ENCODE measurements at regions not wholly inside any gene's neighbourhood (a gene's known extent, or its start where the extent isn't known, plus 50 kb on each side); places are given as distances from the start of the nearest gene placed in this dataset.

DNA sequence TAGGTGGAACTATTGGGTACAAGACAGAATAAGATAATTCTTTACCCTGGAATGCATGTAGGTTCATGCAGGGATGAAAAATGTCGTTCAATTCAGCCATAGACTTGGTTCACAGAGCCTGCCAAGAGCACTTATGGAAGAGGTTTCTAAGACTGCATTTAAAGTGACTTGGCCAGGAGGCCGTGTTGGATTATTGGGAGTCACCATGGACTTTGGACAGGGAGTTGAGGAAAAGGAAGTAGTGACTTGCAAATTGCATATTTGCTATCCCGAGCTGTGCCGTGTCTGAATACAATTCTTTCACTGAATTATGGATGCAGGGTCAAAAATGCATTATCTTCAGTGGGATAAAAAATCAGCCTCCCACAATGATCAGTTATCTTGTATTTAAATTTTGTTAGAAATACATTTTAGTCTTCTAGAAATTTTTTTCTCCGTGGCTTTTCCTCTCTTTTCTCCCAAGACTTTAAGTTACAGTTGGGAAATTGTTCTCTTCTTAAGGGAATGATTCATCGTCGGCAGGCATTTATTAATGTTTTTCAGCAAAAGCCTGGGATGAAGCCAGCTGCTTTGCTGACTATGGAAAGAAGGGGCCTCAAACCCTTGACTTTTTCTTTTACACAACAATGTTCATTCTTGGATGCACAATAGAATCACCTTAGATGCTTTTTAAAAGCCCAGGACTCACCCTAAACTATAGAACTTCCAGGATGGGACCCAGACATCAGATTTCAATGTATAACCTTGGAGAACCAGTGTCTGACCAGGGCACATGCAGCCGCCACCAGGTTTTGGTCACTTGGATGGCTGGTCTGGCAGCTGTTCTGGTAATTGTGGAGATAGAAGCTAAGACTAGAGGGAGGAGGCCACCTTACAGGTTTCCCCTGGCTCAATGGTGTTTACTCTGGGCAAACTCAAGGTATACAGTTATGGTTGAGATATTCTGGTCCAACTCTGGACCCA, 70.8 kb downstream of the FAT3 start:
- no peak for DNase-seq (ENCODE audit: low spot score)
- TF ChIP-seq, protein P1, sequence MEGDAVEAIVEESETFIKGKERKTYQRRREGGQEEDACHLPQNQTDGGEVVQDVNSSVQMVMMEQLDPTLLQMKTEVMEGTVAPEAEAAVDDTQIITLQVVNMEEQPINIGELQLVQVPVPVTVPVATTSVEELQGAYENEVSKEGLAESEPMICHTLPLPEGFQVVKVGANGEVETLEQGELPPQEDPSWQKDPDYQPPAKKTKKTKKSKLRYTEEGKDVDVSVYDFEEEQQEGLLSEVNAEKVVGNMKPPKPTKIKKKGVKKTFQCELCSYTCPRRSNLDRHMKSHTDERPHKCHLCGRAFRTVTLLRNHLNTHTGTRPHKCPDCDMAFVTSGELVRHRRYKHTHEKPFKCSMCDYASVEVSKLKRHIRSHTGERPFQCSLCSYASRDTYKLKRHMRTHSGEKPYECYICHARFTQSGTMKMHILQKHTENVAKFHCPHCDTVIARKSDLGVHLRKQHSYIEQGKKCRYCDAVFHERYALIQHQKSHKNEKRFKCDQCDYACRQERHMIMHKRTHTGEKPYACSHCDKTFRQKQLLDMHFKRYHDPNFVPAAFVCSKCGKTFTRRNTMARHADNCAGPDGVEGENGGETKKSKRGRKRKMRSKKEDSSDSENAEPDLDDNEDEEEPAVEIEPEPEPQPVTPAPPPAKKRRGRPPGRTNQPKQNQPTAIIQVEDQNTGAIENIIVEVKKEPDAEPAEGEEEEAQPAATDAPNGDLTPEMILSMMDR (IDR thresholded peaks at IDR 0.05; ENCODE audit: extremely low read depth, missing control alignments) = no peak

GRCh38 chr11:92296138-92296515, 71.5 kb downstream of the FAT3 start:
- DNase-seq (ENCODE audit: low spot score) = no peak
- TF ChIP-seq, protein P1 (IDR thresholded peaks at IDR 0.05; ENCODE audit: extremely low read depth, missing control alignments) = no peak

DNA sequence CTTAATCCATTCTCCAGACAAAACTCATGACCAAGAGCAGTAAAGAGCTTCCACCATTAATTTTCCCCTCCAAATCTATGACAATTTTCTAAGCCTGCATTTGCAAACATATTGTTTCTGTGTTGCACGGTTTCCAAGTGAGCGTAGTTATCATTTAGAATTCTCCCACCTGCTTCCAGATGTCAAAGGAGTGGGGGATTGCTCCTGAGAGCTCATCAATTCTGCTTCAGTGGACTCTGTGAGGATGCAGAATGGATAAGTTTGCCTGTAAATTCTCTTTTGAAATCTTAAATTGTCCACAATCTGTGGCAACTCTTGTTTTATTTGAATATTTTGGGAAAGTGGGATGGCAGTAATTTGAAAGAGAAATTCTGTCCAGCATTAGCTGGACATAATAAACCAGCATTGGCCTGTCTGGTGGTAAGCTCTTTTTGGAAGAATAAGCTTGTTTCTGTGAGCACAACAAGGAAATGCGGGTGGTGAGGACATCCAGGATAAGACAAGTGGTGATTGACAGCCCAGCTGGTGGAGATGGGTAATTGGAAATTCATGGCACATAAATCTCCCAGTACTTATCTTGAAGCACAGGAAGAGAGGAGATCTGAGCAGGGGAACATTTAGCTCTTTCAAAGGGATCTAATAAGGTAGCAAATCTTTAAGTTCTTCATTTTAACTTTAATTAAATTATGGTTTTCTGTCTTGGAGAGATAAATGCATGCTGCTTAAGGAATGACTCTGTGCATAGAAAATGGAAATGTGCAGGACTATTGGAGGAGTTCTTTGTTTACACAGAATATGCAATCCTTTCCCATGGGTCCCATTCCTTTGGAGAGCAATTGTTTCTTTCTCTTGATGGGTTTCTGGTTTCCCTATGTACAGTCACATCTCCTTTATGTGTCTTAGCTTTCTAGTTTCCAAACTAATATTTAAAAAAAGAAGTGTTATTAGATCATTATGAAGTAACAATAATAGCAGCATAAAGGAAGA, 73.2 kb downstream of the FAT3 start:
- TF ChIP-seq, protein P1 (IDR thresholded peaks at IDR 0.05; ENCODE audit: extremely low read depth, missing control alignments) = no peak
- no peak for DNase-seq (ENCODE audit: low spot score)

GRCh38 chr11:92300876-92301275, 76.3 kb downstream of the FAT3 start:
- DNase-seq (ENCODE audit: low spot score) = no peak
- TF ChIP-seq, protein P1 (IDR thresholded peaks at IDR 0.05; ENCODE audit: extremely low read depth, missing control alignments) = no peak

DNA sequence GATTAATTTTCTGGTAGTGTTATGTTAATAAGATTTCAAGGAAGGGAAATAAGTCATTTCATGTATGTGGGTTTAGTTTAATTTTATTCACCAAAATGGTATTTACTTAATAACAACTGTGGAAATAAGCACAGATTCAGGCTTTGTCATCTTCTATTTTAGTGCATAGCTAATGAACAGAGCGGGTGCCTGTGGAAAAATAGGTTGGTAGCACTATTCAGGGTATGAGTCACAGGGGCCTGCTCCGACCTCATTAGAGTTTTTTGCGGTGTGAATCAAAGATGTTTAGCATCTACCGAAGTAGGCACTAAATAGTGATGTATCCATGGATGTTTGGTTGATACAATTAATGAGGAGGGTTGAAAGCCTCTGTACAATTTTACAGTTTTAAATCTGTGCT, 78.2 kb downstream of the FAT3 start:
- TF ChIP-seq, protein P1 (IDR thresholded peaks at IDR 0.05; ENCODE audit: extremely low read depth, missing control alignments) = no peak
- DNase-seq (ENCODE audit: low spot score) = no peak

DNA sequence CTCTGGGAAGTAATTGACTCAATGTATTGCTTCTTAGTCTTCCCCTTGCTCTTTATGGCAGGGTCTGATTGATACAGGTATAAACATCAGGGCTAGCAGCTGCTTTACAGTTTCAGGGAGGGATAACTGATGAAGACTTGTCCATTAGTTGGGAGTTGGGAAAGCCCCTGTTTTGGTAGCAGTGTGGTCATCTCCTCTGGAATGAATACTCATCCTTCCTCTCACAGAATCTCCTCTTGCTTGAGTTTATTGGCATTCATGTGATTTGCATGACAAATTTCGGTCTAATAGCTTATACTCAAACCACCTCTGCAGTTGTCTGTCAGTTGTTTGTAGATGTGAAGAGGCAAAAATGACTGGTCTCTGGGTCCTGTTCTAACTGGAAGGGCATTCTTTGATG, 79.7 kb downstream of the FAT3 start:
- DNase-seq (ENCODE audit: low spot score) = no peak
- TF ChIP-seq, protein P1 (IDR thresholded peaks at IDR 0.05; ENCODE audit: extremely low read depth, missing control alignments) = no peak
